C1 segment of cervical spinal cord (tissue), 14 donors: ENCODE measurements at regions not wholly inside any gene's neighbourhood (a gene's known extent, or its start where the extent isn't known, plus 50 kb on each side); places are given as distances from the start of the nearest gene placed in this dataset.

Source experiments
- DNase-seq, 14 donors: peaks; one replicate each; lab custom pipeline; 2025; lab: John Stamatoyannopoulos, UW

GRCh38 chr15:25181293-25182097, 226.7 kb downstream of the SNRPN start:
- no peak for DNase-seq

GRCh38 chr15:25182098-25182478, 227.3 kb downstream of the SNRPN start:
- DNase-seq, result no peak

DNA sequence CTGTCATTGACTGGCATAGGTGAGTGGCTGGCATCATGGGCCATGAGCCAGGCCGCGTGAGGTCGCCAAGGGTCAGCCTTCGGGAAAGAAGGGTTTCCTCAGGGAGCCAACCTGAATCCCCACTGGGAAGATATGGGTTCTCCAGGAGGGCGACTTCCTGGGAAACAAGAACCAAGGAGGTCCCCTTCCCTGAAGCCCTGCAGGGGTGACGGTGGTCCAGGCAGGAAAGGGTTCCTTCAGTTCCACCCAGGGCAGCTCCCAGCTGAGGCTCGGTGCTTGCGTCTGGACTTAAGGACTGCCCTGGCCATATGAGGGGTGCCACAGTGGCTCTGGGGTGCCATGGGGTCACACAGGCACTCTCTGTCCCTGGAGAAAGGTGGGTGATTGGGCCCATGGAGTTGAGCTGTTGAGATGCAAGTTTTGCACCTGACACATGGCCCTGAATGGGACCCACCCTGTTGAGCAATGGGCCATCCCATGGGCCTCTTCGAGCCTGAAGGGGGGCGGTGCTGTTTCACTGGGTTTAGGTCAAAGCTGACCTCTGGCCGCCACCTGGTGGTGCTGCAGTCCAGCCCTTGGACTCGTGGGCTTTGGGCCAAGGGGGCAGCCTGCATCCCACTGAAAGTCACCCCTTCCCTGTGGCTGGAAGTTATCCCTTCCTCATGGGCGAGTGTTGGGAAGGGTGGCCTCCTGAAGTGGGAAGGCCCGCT, 228.1 kb downstream of the SNRPN start:
- DNase-seq, result no peak

DNA sequence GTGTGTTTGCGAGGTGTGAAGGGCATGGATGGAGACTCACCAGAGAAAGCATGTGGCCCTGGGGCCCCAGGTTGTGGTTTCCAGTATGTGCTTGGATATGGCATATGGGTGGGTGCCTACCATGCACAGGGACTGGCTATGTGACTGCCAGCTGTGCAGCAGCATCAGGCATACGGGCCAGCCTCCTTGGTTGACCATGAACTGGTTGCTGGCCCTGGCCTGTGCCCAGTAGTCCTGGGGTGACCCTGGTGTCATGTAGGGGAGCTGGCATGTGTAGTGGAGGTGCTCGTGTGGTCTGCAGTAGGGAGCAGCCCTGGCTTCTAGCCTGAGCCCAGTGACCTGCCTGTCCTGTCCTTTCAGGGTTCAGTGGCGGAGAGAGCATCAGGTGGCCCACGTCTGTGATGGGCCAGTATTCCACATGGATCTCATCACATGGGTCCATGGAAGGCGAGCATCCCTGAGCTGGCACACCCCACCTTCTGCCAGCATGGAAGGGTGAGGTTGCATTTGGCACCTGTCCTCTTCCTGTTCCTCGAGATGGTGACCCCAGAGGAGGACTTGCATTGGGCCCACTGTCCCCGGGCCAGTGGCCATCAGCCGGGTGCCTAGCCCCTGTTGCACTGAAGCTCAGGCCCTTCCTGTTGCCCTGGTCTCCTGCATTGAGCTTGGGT, 228.9 kb downstream of the SNRPN start:
- DNase-seq, result no peak

DNA sequence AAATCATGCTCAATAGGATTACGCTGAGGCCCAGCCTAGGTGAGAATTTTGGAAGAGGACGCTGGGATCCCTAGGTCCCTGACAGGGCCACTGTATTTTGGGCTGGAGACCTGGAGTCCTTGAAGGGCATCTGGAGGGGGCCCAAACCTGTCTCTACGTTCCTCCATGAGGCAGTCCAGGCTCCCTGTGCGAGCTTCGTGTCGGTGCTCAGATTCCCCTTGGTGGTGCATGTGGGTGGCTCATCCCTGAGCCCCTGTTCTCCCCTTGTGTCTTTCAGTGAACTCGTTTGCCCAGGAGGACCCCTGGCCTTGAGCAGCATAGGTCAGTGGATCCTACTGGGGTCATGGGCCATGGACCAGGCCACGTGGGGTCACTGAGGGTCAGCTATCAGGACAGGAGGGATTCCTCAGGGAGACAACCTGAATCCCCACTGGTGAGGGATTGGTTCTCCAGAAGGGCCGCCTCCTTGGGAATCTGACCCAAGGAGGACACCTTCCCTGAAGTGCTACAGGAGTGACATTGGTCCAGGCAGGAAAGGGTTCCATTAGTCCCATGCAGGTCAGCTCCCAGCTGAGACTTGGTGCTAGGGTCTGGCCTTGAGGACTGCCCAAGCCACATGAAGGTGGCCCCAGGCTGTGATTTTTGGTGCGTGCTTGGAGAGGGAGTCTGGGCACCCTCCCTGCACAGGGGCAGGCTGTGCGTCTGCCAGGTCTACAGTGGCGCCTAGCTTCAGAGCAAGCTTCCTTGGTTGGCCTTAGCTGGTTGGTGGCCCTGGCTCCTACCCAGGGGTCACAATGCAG, 229.8 kb downstream of the SNRPN start:
- no peak for DNase-seq

- DNase-seq, result no peak
Observed at GRCh38 chr15:25185156-25185710, 230.4 kb downstream of the SNRPN start.

GRCh38 chr15:25185791-25186190, 231.0 kb downstream of the SNRPN start:
- no peak for DNase-seq

DNA sequence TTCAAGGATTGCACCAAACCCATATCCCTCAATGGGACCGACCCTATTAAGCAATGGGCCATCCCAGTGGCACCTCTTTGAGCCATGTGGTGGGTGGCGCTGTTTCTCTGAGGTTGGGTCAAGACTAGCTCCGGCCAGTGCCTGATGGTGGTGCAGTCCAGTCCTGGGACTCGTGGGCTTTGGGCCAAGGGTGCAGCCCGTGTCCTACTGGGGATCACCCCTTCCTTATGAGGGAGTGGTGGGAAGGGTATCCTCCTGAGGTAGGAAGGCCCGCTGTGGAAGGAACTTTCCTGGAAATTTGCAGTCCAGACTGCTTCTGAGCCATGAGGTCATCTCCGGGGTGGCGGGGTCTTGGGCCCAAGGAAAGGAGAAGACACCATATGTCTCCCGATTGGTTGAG, 231.6 kb downstream of the SNRPN start:
- no peak for DNase-seq

GRCh38 chr15:25186906-25187645, 232.3 kb downstream of the SNRPN start:
- no peak for DNase-seq

DNA sequence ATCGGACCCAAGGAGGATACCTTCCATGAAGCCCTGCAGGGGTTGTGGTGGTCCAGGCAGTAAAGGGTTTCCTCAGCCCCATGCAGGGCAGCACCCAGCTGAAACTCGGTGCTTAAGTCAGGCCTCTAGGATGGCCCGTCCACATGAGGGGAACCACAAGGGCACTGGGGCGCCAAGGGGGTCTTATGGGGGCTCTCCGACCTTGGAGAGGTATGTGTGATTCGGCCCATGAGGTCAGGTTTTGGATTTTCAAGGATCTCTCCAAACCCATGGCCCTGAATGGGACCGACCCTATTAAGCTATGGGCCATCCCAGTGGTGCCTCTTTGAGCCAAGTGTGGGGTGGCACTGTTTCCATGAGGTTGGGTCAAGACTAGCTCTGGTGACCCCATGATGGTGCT, 233.3 kb downstream of the SNRPN start:
- no peak for DNase-seq

DNA sequence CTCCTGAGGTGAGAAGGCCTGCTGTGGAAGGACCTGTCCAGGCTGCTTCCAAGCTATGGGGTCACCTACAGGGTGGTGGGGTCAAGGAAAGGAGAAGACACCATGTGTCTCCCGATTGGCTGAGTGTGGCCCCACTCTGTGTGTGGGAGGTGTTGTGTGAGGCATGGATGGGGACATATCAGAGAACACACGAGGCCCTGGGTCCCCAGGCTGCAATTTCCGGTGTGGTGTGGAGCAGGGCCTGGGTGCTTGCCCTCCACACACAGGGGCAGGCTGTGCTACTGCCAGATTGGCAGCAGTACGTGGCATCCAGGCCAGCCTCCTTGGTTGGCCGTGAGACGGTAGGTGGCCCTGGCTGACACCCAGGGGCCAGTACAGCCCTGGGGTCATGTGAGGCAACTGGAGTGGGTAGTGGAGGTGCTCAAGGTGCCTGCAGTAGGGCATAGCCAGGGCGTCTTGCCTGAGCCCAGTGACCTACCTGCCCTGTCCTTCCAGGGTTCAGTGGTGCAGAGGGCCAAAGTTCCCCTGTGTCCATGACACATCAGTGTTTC, 233.8 kb downstream of the SNRPN start:
- DNase-seq, result no peak

GRCh38 chr15:25189551-25189950, 234.8 kb downstream of the SNRPN start:
- DNase-seq, result no peak

GRCh38 chr15:25192651-25193050, 237.9 kb downstream of the SNRPN start:
- DNase-seq, result no peak

DNA sequence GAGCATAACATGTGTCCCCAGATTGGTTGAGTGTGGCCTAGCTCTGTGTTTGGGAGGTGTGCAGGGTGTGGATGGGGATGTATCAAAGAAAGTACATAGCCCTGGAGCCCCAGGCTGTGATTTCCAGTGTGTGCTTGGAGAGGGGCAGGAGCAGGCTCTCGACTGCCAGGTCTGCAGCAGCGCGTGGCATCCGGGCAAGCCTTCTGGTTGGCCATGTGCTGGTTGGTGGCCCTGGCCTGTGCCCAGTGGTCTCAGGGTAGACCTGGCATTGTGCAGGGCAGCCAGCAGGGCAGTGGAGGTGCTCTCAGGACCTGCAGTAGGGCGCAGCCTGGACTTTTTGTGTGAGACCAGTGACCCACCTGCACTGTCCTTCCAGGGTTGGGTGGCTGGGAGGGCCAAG, 231.5 kb downstream of the UBE3A start:
- peak in 1 of 14 donors; percentile 42 for DNase-seq

- no peak for DNase-seq
Observed at GRCh38 chr15:25208735-25209134, 230.1 kb downstream of the UBE3A start.

DNA sequence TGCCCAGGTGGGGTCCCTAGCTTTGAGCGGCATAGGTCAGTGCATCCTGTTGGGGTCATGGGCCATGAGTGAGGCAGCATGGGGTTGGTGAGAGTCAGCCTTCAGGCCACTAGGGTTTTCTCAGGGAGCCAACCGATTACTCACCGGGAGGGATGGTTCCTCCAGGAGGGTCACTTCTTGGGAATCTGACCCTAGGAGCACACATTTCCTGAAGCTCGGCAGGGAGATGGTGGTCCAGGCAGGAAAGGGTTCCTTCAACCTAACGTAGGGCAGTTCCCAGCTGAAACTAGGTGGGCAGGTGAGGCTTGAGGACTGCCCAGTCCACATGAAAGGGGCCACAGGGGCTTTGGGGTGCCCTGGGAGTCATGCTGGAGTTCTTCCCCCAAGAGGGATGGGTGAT, 218.0 kb downstream of the UBE3A start:
- DNase-seq, result no peak

DNA sequence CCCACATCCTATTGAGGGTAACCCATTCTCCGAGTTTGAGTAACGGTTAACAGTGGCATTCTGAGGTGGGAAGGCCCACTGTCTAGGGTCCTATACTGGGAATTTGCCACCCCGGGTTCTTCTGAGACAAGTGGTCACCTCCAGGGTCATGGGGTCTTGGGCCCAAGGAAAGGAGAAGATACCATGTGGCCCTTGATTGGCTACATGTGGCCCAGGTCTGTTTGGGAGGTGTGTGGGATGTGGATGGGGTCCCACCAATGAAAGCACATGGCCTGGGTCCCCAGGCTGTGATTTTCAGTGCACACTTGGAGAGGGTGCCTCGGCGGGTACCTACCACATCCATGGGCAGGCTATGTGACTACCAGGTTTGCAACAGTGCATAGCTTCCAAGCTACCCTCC, 214.4 kb downstream of the UBE3A start:
- no peak for DNase-seq

GRCh38 chr15:25226360-25226759, 212.5 kb downstream of the UBE3A start:
- DNase-seq, result peak in 1 of 14 donors; percentile 16

DNA sequence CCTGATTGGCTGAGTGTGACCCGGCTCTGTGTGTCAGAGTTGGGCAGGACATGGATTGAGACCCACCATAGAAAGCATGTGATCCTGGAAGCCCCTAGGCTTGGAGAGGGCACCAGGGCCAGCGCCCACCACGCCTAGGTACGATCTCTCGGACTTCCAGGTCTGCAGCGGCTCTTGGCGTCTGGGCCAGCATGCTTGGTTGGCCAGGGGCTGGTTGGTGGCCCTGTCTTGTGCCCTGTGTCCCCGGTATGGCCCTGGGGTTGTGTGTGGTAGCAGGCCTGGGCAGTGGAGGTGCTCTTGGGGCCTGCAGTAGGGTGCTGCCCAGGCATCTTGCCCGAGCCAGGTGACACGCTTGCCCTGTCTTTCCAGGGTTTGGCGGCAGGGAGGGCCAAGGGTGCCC, 210.6 kb downstream of the UBE3A start:
- DNase-seq, result no peak

- peak in 1 of 14 donors; percentile 38 for DNase-seq
Observed at GRCh38 chr15:25230442-25230841, 208.4 kb downstream of the UBE3A start.
